HG03442 (cell line): ENCODE measurements at regions not wholly inside any gene's neighbourhood (a gene's known extent, or its start where the extent isn't known, plus 50 kb on each side); places are given as distances from the start of the nearest gene placed in this dataset.
"Not testable (repeated sequence)": the region's sequence is repeated elsewhere in the genome, so short reads cannot be mapped to it uniquely, and the experiment has no call there.

Source experiments
- ATAC-seq: cut with Tn5 transposase; IDR thresholded peaks from one replicate; pipeline ENCODE4 v1.9.1; 2021; ENCODE audit warnings: mild to moderate bottlenecking, moderate library complexity; ENCODE audit not compliant: unreplicated experiment

- ATAC-seq: no peak
Observed at GRCh38 chr12:83779526-83779925, 1092.8 kb downstream of the TMTC2 start.

- no peak for ATAC-seq
Observed at GRCh38 chr12:83769151-83769550, 1082.4 kb downstream of the TMTC2 start.

- ATAC-seq: no peak
Observed at GRCh38 chr12:83767723-83768122, 1081.0 kb downstream of the TMTC2 start.

- no peak for ATAC-seq
Observed at GRCh38 chr12:83763425-83763824, 1076.7 kb downstream of the TMTC2 start.

GRCh38 chr12:83759906-83760305, 1073.2 kb downstream of the TMTC2 start:
- ATAC-seq: no peak

- no peak for ATAC-seq
Observed at GRCh38 chr12:83758888-83759631, 1072.4 kb downstream of the TMTC2 start.

- ATAC-seq: no peak
Observed at GRCh38 chr12:83753904-83754303, 1067.2 kb downstream of the TMTC2 start.

- no peak for ATAC-seq
Observed at GRCh38 chr12:83753205-83753604, 1066.5 kb downstream of the TMTC2 start.

GRCh38 chr12:83739607-83740006, 1052.9 kb downstream of the TMTC2 start:
- ATAC-seq: no peak

- no peak for ATAC-seq
Observed at GRCh38 chr12:83710851-83711250, 1024.1 kb downstream of the TMTC2 start.

- ATAC-seq: no peak
Observed at GRCh38 chr12:83709899-83710298, 1023.2 kb downstream of the TMTC2 start.

GRCh38 chr12:83700838-83701237, 1014.1 kb downstream of the TMTC2 start:
- ATAC-seq: no peak

GRCh38 chr12:83696311-83696710, 1009.6 kb downstream of the TMTC2 start:
- not testable (repeated sequence) for ATAC-seq

GRCh38 chr12:83691730-83692129, 1005.0 kb downstream of the TMTC2 start:
- no peak for ATAC-seq

GRCh38 chr12:83690465-83690864, 1003.8 kb downstream of the TMTC2 start:
- ATAC-seq: no peak

GRCh38 chr12:83689333-83689732, 1002.6 kb downstream of the TMTC2 start:
- ATAC-seq: no peak

- ATAC-seq: no peak
Observed at GRCh38 chr12:83676781-83677295, 990.1 kb downstream of the TMTC2 start.

- no peak for ATAC-seq
Observed at GRCh38 chr12:83666690-83667089, 980.0 kb downstream of the TMTC2 start.

- ATAC-seq: no peak
Observed at GRCh38 chr12:83665634-83666218, 979.0 kb downstream of the TMTC2 start.

GRCh38 chr12:83664650-83665049, 977.9 kb downstream of the TMTC2 start:
- ATAC-seq: no peak

GRCh38 chr12:83660727-83661358, 974.1 kb downstream of the TMTC2 start:
- ATAC-seq: no peak

GRCh38 chr12:83659321-83659720, 972.6 kb downstream of the TMTC2 start:
- no peak for ATAC-seq
